ENCODE measurements at regions not wholly inside any gene's neighbourhood (a gene's known extent, or its start where the extent isn't known, plus 50 kb on each side); places are given as distances from the start of the nearest gene placed in this dataset.

GRCh38 chr2:44077942-44078511 lies 82.2 kb upstream of the LRPPRC start:
- no peak for TF ChIP-seq CTCF (IDR thresholded peaks at IDR 0.05; ENCODE audit: insufficient read depth, low read length, poor library complexity, severe bottlenecking)
- no peak for TF ChIP-seq EZH2phosphoT487 (conservative IDR thresholded peaks at IDR 0.05; ENCODE audit: low read length)

All from SU-DHL-6 (cell line).